GM19467 (cell line): ENCODE measurements at regions not wholly inside any gene's neighbourhood (a gene's known extent, or its start where the extent isn't known, plus 50 kb on each side); places are given as distances from the start of the nearest gene placed in this dataset.

Experiments used
- ATAC-seq: cut with Tn5 transposase; IDR thresholded peaks from one replicate; pipeline ENCODE4 v1.9.1; 2021; ENCODE audit warnings: mild to moderate bottlenecking, moderate library complexity; ENCODE audit not compliant: unreplicated experiment

GRCh38 chr10:8725343-8725742 lies 670.9 kb downstream of the GATA3 start:
- no peak for ATAC-seq

DNA sequence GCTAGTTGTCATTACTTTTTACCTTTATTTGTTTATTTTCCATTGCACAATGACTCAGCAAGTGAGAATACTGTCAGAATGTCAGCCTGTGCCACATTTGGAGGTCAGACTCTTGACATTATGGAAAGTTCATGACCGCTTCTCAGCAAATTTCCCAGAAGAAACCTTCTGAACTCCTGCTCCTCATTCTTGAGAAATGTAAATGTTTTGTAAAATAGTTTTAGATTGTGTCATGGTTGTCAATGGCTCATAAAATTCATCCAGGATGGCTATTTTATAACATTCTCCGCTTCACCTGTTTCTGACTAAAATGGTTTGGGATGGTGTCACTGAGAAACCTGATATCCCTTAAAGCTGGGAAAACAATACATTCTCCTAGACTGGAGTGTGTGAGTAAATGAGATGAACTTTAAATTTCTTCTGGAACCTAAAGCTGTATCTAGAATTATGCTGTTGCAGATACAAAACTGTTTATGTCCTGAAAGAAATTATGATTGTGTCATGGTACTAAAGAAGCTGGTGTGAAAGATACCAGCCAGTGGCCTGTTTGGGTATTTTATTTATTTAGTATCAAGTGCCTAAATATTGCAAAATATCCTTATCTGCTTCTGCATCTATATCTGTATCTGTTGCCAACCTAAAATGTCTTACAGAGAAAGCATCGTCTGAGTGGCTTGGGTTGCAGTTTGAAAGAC lies 671.7 kb downstream of the GATA3 start:
- no peak for ATAC-seq

DNA sequence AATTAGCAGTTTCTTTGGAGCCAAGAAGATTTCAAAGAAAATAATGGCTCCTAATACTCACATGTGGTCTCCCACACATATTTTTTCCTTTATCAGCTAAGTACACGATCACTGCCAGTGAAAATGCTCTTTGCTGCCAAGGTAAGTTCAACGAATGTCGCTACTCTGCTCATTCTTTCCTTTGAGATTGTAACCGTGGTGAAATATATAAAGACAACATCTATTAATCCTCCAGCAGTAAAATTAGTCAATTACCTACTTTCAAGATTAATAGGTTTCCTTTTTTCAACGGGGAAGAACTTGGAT lies 672.2 kb downstream of the GATA3 start:
- ATAC-seq = no peak

DNA sequence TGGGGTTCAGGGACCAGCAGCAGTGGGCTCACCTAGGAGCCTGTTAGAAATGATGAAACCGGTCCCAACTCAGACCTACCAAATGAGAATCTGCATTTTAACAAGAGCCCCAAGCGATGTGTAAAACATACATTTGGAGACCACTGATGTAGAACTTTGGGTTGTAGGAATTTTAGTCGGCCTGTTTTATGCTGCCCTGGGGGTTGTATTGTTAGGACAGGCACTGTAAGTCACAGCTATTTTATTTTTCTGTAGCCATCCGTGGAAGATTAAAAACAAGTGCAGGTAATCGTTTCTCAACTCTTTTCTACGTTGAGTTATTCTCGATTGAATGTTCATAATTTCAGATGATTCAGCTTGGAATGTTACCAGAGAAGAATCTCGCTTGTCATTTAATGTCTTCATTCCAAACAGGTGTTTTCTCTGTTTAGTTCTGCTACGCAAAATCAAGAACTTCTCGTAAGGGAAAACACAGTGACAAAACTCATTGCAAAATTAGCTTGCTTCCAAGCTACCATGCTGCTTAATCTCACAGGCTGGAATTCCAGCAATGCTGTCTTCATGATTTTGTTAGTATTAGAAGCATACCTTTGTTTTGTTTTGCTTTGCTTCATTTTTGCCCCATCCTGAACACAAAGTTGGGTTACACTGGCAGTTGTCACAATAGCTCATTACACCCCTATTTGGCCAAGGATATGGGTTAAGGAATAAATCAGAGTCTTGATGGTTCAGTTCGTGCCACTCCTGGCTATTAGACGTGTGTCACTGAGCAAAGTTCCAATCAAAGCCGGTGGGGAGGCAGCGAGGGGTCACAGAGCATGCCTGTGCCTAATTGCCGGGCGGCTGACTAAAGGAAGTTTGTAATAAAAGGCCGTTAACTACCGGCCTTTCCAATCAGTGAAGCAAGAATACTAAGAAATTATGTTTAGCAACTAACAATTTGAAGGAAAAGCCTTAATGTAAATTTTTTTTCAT lies 676.9 kb downstream of the GATA3 start:
- no peak for ATAC-seq

DNA sequence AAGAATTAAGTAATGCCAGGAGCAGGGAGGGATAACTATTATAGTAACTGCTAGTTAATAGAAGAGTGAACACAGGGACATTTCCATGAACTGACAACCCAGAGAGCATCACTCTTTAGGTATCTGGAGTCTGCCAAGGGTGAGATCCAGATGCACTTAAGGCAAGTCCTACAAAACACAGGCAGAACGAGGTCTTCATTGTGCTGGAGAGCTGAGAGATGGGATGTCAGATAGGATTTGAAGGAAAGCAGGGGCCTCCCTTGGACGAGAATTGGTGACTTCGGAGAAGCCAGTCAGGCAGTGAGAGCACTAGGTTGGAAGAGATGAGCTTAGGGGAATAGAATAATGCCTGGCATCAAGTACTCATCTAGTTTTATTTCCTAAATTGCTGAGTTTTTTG lies 684.5 kb downstream of the GATA3 start:
- no peak for ATAC-seq

GRCh38 chr10:8752146-8752843 lies 697.8 kb downstream of the GATA3 start:
- no peak for ATAC-seq

DNA sequence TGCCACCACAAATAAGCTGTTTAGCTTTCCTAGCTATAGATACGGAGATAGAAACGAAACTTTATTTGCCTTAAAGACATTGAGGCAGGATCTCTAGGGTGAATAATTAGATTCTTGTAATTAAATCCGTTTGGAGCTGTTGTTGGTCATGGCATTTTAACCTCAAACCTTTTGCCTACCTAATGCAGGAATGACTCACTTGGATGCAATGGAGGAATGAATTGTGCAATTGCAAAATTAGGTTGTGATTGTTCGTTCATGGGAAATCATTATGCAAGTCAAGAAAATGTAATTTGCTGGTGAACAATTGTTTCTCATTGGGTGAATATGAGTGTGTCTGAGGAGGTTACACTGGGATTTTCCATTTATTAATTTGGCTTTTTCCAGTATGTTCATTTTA lies 703.5 kb downstream of the GATA3 start:
- no peak for ATAC-seq

GRCh38 chr10:8766899-8767298 lies 712.4 kb downstream of the GATA3 start:
- no peak for ATAC-seq

DNA sequence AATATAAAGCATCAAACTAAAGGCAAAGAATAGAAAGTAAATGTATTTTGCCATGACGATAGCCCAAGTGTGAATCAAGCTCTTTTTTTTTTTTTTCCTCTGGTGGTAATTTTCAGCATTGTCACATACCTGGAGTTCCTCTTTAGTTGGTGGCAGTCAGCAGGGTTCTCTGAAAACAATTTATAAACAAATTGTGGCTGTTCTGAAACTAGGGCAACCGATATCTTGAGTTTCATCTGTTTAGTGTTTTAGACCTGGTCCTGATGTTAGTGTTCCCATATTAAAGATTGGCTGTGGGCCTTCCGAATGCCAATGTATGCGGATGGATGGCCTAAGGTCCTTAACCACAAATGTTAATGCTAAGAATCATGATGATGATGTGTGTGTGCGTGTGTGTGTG lies 713.1 kb downstream of the GATA3 start:
- ATAC-seq = no peak

- no peak for ATAC-seq
Observed at GRCh38 chr10:8768341-8768740, 713.9 kb downstream of the GATA3 start.

DNA sequence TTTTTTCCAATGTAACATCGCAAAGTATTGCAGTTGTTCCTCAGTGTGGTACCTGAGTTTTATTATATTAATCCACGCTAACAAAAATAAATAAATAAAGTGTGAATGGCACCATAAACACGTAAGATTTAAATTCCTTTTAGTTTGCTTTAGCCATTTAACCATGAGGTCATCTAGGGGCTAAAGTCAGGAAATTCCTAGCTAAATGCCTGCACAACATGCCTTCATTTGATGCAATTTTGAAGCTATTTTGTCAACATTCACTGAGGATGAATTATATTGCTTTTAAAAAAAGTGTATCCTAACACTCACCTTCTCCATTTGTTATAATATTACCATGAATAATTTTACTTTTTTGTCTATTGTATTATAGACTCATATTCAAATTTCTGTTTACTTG lies 714.4 kb downstream of the GATA3 start:
- no peak for ATAC-seq

DNA sequence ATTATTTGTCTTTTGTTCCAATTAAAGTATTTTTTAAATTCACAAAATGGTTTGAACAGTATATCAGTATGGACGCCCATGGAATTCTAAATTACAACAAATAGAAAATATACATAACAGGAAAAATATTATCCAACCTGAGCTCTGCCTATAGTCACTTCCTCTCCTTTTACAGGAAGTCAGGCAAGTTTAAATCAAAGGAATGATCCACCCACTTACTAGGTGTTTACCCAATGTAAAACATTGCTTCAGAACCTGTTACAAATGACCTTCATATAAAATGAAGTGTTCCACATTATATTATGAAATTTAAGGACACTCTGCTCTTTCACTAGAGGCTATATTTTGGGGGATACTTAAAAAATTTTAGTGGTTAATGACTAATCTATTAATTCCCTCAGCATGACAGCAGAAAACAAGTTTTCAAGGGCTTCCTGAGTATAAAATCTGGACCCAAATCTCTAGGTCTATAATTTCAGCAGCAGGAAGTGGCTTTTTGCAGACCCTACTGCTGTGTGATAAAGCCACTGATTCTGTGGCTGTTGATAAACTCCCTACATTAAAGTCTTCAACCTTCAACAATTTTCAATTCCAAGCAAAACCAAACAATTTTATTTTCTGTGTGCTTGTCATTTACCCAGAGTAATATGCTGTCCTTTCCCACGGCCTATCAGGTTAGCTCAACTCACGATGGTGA lies 722.6 kb downstream of the GATA3 start:
- no peak for ATAC-seq

- no peak for ATAC-seq
Observed at GRCh38 chr10:8778713-8779112, 724.2 kb downstream of the GATA3 start.

- ATAC-seq = no peak
Observed at GRCh38 chr10:8787649-8788048, 733.2 kb downstream of the GATA3 start.

DNA sequence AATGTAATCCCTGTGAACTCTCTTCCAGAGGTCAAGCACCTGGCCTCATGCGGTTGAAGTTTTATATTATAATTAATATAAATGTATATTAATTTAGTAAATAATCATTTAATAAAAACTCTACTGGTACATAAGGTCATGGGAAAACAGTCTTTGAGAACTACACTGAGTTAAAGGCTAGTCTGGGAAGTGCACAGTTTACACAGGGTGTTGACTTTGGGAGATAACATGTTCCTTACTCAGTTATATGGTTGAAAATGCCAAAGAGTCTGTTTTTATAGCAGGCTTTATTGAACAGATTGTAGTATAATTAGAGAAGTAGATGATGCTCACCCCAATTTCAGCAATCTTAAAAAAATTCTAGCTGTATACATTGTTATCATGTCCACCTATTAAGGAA lies 735.9 kb downstream of the GATA3 start:
- no peak for ATAC-seq

GRCh38 chr10:8794860-8795259 lies 740.4 kb downstream of the GATA3 start:
- no peak for ATAC-seq

DNA sequence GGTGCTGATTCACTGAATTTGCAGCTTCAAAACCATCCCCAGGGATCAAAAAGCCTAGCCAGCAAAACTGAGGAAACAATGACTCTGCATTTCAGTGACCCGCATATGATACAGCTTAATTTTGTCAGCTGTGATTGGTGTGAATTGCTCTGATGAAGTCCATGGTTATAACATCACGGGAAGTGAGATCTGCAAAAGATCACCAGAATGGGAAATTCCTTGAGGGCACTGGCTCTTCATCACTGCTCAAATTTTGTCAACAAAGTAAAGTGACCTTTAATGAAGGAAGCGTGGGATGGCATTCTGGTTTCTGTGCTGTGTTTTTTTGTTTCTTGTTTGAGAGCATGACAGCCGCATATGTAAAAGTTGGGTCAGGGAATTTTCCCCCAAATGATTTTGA lies 745.9 kb downstream of the GATA3 start:
- ATAC-seq = no peak

- no peak for ATAC-seq
Observed at GRCh38 chr10:8803992-8804391, 749.5 kb downstream of the GATA3 start.

DNA sequence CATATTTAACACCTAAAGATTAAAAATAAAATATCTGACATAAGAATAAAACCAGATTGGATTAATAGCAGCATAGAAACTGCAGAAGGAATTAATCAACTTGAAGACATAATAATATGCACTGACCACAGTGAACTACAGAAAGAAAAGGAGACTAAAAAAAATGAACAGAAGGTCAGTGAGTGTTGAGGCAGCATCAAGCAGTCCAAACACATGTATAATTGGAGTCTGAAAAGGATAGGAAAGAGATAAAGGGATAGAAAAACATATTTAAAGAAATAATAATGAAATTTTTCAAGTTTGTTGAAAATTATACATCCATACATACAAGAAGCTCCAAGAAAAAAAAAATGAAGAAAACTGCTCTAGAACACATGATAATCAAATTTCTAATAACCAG lies 756.2 kb downstream of the GATA3 start:
- no peak for ATAC-seq

DNA sequence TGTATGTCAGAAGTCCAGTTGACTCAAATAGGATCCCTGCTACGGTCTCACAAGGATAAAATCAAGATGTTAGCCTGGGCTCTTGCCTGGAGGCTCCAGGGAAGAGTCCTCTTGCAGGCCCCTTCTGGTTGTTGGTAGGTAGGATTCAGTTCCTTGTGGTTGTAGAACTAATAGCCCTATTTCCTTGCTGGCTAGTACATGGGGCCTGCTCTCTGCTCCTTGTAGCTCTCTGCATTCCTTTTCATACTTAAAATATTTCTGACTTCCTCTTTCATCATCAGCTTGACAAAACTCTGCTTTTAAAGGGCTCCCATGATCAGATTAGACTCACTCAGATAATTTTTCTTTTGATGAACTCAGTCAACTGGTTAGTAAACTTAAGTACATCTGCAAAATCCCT lies 756.7 kb downstream of the GATA3 start:
- ATAC-seq = no peak

DNA sequence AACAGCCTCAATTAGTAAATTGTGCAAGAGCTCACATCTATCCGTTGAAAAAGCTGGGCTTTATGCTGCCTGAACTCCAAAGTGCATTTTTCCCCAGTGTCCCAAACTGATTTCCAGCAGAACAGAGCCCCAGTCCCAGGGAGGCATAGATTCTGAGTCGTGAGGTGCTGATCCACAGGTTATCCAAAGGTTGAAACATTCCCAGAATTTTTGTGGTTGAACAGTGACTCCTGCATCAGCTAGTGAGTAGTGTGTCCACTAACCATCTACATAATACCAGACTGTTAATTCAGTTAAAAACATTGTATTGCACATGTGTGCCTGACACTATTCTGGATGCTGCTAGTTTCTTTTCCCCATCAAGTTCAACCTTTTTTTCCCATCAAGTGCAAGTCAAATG lies 761.5 kb downstream of the GATA3 start:
- ATAC-seq = no peak
